ENCODE measurements at regions not wholly inside any gene's neighbourhood (a gene's known extent, or its start where the extent isn't known, plus 50 kb on each side); places are given as distances from the start of the nearest gene placed in this dataset.

GRCh38 chr3:11703146-11703545 lies 59.4 kb upstream of the VGLL4 start:
- Histone ChIP-seq H3K4me2 (replicated peaks; ENCODE audit: low read depth, low read length, poor library complexity, severe bottlenecking) (no peak overlapping the region), H3K27ac (ENCODE audit: low read length in 2 of 2) (no peak overlapping the region), H3K4me3 (ENCODE audit: control extremely low read depth in 1 of 5, extremely low read depth in 1 of 5, insufficient read depth in 1 of 5, low read depth in 2 of 5, low read length in 4 of 5) (no peak overlapping the region), H3K36me3 (replicated peaks in 1 of 2; ENCODE audit: control extremely low read depth in 1 of 2, control insufficient read depth in 1 of 2, extremely low read depth in 1 of 2, insufficient read depth in 2 of 2, low read length in 1 of 2) (no peaks in the 10 kb centered on the region), H3K79me2 (ENCODE audit: control insufficient read depth, insufficient read depth, low read length) (peaks cover 24% of the 10 kb centered on the region), H4K20me1 (ENCODE audit: control insufficient read depth, insufficient read depth, low read length, poor library complexity, severe bottlenecking) (no peaks in the 10 kb centered on the region), H3K9ac (ENCODE audit: low read length) (no peak overlapping the region), H2AFZ (ENCODE audit: insufficient read depth, low read depth, low read length, poor library complexity, severe bottlenecking) (no peak overlapping the region), H3K4me1 (ENCODE audit: control insufficient read depth in 2 of 2, insufficient read depth in 2 of 2, low read length in 2 of 2) (no peaks in the 10 kb centered on the region), H3K27me3 (replicated peaks in 1 of 4; ENCODE audit: control extremely low read depth in 1 of 4, control insufficient read depth in 3 of 4, insufficient read depth in 4 of 4, low read length in 3 of 4) (no peaks in the 10 kb centered on the region), H3K9me3 (ENCODE audit: control extremely low read depth in 1 of 3, control insufficient read depth in 2 of 3, insufficient read depth in 1 of 3, low read length in 2 of 3) (no peaks in the 10 kb centered on the region)
- Mint-ChIP-seq H3K27me3 (no peaks in the 10 kb centered on the region), H3K27ac (no peak overlapping the region), H3K9me3 (ENCODE audit: insufficient read depth) (no peaks in the 10 kb centered on the region), H3K4me3 (no peak overlapping the region), H3K4me1 (no peaks in the 10 kb centered on the region)
- no CpG with 5 or more reads among the region's 4 CpGs for WGBS (ENCODE audit: insufficient coverage)
- DNase-seq: no peak
- no peak for TF ChIP-seq EZH2 (IDR thresholded peaks at IDR 0.05; ENCODE audit: borderline replicate concordance, insufficient read depth, low read depth, low read length, poor library complexity, severe bottlenecking)
- TF ChIP-seq, protein P1, sequence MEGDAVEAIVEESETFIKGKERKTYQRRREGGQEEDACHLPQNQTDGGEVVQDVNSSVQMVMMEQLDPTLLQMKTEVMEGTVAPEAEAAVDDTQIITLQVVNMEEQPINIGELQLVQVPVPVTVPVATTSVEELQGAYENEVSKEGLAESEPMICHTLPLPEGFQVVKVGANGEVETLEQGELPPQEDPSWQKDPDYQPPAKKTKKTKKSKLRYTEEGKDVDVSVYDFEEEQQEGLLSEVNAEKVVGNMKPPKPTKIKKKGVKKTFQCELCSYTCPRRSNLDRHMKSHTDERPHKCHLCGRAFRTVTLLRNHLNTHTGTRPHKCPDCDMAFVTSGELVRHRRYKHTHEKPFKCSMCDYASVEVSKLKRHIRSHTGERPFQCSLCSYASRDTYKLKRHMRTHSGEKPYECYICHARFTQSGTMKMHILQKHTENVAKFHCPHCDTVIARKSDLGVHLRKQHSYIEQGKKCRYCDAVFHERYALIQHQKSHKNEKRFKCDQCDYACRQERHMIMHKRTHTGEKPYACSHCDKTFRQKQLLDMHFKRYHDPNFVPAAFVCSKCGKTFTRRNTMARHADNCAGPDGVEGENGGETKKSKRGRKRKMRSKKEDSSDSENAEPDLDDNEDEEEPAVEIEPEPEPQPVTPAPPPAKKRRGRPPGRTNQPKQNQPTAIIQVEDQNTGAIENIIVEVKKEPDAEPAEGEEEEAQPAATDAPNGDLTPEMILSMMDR (IDR thresholded peaks at IDR 0.05): no peak
- intact Hi-C loops (cut with micrococcal nuclease): no loop called here
- ChIA-PET POLR2A (no interaction called here), CTCF (interaction anchor here (1.0 kb wide), 1 partner anchor 114 kb away, joined by 3 read pairs; no protein-coding TSS in a partner anchor)
- no peak for ATAC-seq (ENCODE audit: low read depth)

DNA sequence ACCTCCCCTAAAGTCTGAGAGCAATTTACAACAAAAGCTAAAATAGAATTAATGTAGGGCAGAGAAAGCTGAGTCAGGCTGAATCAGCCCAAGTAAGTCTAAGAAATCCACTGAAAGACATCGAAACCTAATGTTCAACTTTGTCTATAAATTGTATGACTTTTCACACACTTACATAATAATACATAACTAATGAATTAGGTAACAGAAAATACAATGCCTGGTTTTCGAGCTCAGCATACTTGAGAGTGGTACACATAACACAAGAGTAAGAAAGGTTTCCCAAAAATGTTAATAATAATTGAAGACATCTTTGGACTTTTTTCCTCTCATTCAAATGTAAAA lies 55.3 kb upstream of the VGLL4 start:
- Histone ChIP-seq H3K9ac (ENCODE audit: low read length) (no peak overlapping the region), H3K27ac (ENCODE audit: low read length in 2 of 2) (no peak overlapping the region), H3K4me3 (ENCODE audit: control extremely low read depth in 1 of 5, extremely low read depth in 1 of 5, insufficient read depth in 1 of 5, low read depth in 2 of 5, low read length in 4 of 5) (no peak overlapping the region), H3K79me2 (ENCODE audit: control insufficient read depth, insufficient read depth, low read length) (peaks cover 19% of the 10 kb centered on the region), H3K9me3 (ENCODE audit: control extremely low read depth in 1 of 3, control insufficient read depth in 2 of 3, insufficient read depth in 1 of 3, low read length in 2 of 3) (no peaks in the 10 kb centered on the region), H2AFZ (ENCODE audit: insufficient read depth, low read depth, low read length, poor library complexity, severe bottlenecking) (no peak overlapping the region), H3K27me3 (replicated peaks in 1 of 4; ENCODE audit: control extremely low read depth in 1 of 4, control insufficient read depth in 3 of 4, insufficient read depth in 4 of 4, low read length in 3 of 4) (no peaks in the 10 kb centered on the region), H3K4me2 (replicated peaks; ENCODE audit: low read depth, low read length, poor library complexity, severe bottlenecking) (no peak overlapping the region), H3K36me3 (replicated peaks in 1 of 2; ENCODE audit: control extremely low read depth in 1 of 2, control insufficient read depth in 1 of 2, extremely low read depth in 1 of 2, insufficient read depth in 2 of 2, low read length in 1 of 2) (no peaks in the 10 kb centered on the region), H3K4me1 (ENCODE audit: control insufficient read depth in 2 of 2, insufficient read depth in 2 of 2, low read length in 2 of 2) (no peaks in the 10 kb centered on the region), H4K20me1 (ENCODE audit: control insufficient read depth, insufficient read depth, low read length, poor library complexity, severe bottlenecking) (no peaks in the 10 kb centered on the region)
- CTCF ChIA-PET: no interaction called here
- ATAC-seq (ENCODE audit: low read depth) (no peak), DNase-seq (no peak)
- Mint-ChIP-seq H3K27me3 (no peaks in the 10 kb centered on the region), H3K27ac (no peak overlapping the region), H3K9me3 (ENCODE audit: insufficient read depth) (no peaks in the 10 kb centered on the region), H3K4me3 (no peak overlapping the region), H3K4me1 (no peaks in the 10 kb centered on the region)
- WGBS (ENCODE audit: insufficient coverage): no CpG with 5 or more reads among the region's 2 CpGs
- POLR2A ChIA-PET: no interaction called here
- intact Hi-C loops (cut with micrococcal nuclease): no loop called here
- no peak for TF ChIP-seq EZH2 (IDR thresholded peaks at IDR 0.05; ENCODE audit: borderline replicate concordance, insufficient read depth, low read depth, low read length, poor library complexity, severe bottlenecking)
- TF ChIP-seq, protein P1 (IDR thresholded peaks at IDR 0.05): no peak

All from B cell (primary cell).